K562 (cell line): ENCODE measurements at regions not wholly inside any gene's neighbourhood (a gene's known extent, or its start where the extent isn't known, plus 50 kb on each side); places are given as distances from the start of the nearest gene placed in this dataset.

Experiments used
- CBX3 ChIP-seq, 2 experiments: IDR thresholded peaks; 1 replicate in 1 of 2; 2 replicates in 1 of 2; pipeline ENCODE4 v1.6.1; 2012; ENCODE audit warnings: inconsistent platforms in 2 of 2, low read length in 2 of 2, borderline replicate concordance in 1 of 2, control low read depth in 1 of 2
- CBX5 ChIP-seq: IDR thresholded peaks from 2 replicates; pipeline ENCODE4 v1.6.1; 2014; ENCODE audit warnings: low read depth, borderline replicate concordance
- ZNF121 ChIP-seq: sonication (generic); formaldehyde crosslinking; conservative IDR thresholded peaks from 2 replicates; pipeline ENCODE4 v1.8.0; 2022; ENCODE audit warnings: missing genetic modification reagents
- ZNF764 ChIP-seq: fragments of 250-450 bp; sonication (Bioruptor Pico); IDR thresholded peaks from 2 replicates; pipeline ENCODE4 v1.4.0; 2020; ENCODE audit warnings: low read depth, mild to moderate bottlenecking, moderate library complexity
- TF ChIP-seq, protein P1 (sequence below): fragments of 200-800 bp; sonication (Bioruptor generic); IDR thresholded peaks from 2 replicates; pipeline ENCODE4 v1.6.1; 2017; ENCODE audit warnings: missing genetic modification characterization, missing compliant biosample characterization

GRCh38 chr5:133751846-133752245, 139.5 kb upstream of the FSTL4 start:
- no peak for TF ChIP-seq CBX3 (IDR thresholded peaks at IDR 0.05; ENCODE audit: borderline replicate concordance in 1 of 2, low read length in 2 of 2)
- TF ChIP-seq ZNF121 (CRISPR knock-in tag), result no peak
- TF ChIP-seq ZNF764, result no peak
- TF ChIP-seq, protein P1, sequence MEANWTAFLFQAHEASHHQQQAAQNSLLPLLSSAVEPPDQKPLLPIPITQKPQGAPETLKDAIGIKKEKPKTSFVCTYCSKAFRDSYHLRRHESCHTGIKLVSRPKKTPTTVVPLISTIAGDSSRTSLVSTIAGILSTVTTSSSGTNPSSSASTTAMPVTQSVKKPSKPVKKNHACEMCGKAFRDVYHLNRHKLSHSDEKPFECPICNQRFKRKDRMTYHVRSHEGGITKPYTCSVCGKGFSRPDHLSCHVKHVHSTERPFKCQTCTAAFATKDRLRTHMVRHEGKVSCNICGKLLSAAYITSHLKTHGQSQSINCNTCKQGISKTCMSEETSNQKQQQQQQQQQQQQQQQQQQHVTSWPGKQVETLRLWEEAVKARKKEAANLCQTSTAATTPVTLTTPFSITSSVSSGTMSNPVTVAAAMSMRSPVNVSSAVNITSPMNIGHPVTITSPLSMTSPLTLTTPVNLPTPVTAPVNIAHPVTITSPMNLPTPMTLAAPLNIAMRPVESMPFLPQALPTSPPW (CRISPR knock-in tag), result no peak
- no peak for TF ChIP-seq CBX5
